HEK293 (cell line): ENCODE measurements at regions not wholly inside any gene's neighbourhood (a gene's known extent, or its start where the extent isn't known, plus 50 kb on each side); places are given as distances from the start of the nearest gene placed in this dataset.
"Not testable (repeated sequence)": the region's sequence is repeated elsewhere in the genome, so short reads cannot be mapped to it uniquely, and the experiment has no call there.

ENCODE experiments used
- CTCF ChIA-PET: fragments of 350-600 bp; formaldehyde crosslinking; extraction: SDS; loops from one replicate; lab custom pipeline; 2021; ENCODE audit warnings: antibody characterized with exemption; lab: Yijun Ruan, JAX
- POLR2A ChIA-PET: fragments of 300-600 bp; formaldehyde crosslinking; extraction: SDS; loops from one replicate; lab custom pipeline; 2020; ENCODE audit warnings: antibody characterized with exemption, inconsistent platforms; lab: Yijun Ruan, JAX
- H3K27ac ChIP-seq: fragments of 200-500 bp; sonication (Bioruptor generic); 2 replicates; pipeline ENCODE4 v1.5.1; 2014; ENCODE audit warnings: low read depth, low read length, control low read depth, inconsistent platforms; ENCODE audit errors: extremely low read depth
- H3K36me3 ChIP-seq, 2 experiments: fragments of 200-500 bp in 1 of 2; sonication (Bioruptor generic) in 1 of 2; 1 replicate in 1 of 2; 2 replicates in 1 of 2; pipeline ENCODE4 v1.5.1; 2014 to 2017; ENCODE audit warnings: inconsistent platforms in 2 of 2, low read length in 2 of 2; ENCODE audit not compliant: control insufficient read depth in 2 of 2, insufficient read depth in 1 of 2
- H3K4me1 ChIP-seq: fragments of 200-500 bp; sonication (Bioruptor generic); 2 replicates; pipeline ENCODE4 v1.5.1; 2014; ENCODE audit warnings: mild to moderate bottlenecking, low read length, inconsistent platforms; ENCODE audit not compliant: control insufficient read depth, insufficient read depth
- H3K4me3 ChIP-seq: 2 replicates; pipeline ENCODE4 v1.5.1; 2011; ENCODE audit warnings: low read depth, mild to moderate bottlenecking, control low read depth, low read length, moderate library complexity
- H3K9me3 ChIP-seq: fragments of 200-500 bp; sonication (Bioruptor generic); 2 replicates; pipeline ENCODE4 v1.5.1; 2014; ENCODE audit warnings: low read depth, low read length, inconsistent platforms; ENCODE audit not compliant: control insufficient read depth, insufficient read depth
- HIC1 ChIP-seq: fragments of 450-650 bp; formaldehyde crosslinking; IDR thresholded peaks from 2 replicates; pipeline ENCODE4 v1.5.1; 2016; ENCODE audit warnings: missing biosample characterization, missing genetic modification characterization
- MYNN ChIP-seq: fragments of 450-650 bp; formaldehyde crosslinking; IDR thresholded peaks from 2 replicates; pipeline ENCODE4 v1.5.1; 2016; ENCODE audit warnings: missing biosample characterization, missing genetic modification characterization, borderline replicate concordance
- REPIN1 ChIP-seq: fragments of 450-650 bp; formaldehyde crosslinking; IDR thresholded peaks from 2 replicates; pipeline ENCODE4 v1.5.1; 2017; ENCODE audit warnings: missing biosample characterization, missing genetic modification characterization, low read depth
- SCRT1 ChIP-seq: fragments of 450-650 bp; formaldehyde crosslinking; IDR thresholded peaks from 2 replicates; pipeline ENCODE4 v1.5.1; 2016; ENCODE audit warnings: missing biosample characterization, missing genetic modification characterization, borderline replicate concordance
- TCF7L2 ChIP-seq: IDR thresholded peaks from 2 replicates; pipeline ENCODE4 v1.6.1; 2011; ENCODE audit warnings: low read depth, mild to moderate bottlenecking, inconsistent platforms, low read length, moderate library complexity, borderline replicate concordance
- ZBTB7A ChIP-seq: fragments of 450-650 bp; formaldehyde crosslinking; IDR thresholded peaks from 2 replicates; pipeline ENCODE4 v1.5.1; 2016; ENCODE audit warnings: low read depth, missing biosample characterization, missing genetic modification characterization
- ZIC2 ChIP-seq: fragments of 450-650 bp; formaldehyde crosslinking; IDR thresholded peaks from 2 replicates; pipeline ENCODE4 v1.5.1; 2016; ENCODE audit warnings: missing biosample characterization, missing genetic modification characterization
- ZNF16 ChIP-seq: fragments of 450-650 bp; formaldehyde crosslinking; IDR thresholded peaks from 2 replicates; pipeline ENCODE4 v1.5.1; 2016; ENCODE audit warnings: low read depth, missing biosample characterization, missing genetic modification characterization
- ZNF426 ChIP-seq: fragments of 450-650 bp; formaldehyde crosslinking; IDR thresholded peaks from 2 replicates; pipeline ENCODE4 v1.5.1; 2017; ENCODE audit warnings: missing biosample characterization, missing genetic modification characterization, mild to moderate bottlenecking, inconsistent platforms, moderate library complexity
- ZNF510 ChIP-seq: fragments of 450-650 bp; formaldehyde crosslinking; IDR thresholded peaks from 2 replicates; pipeline ENCODE4 v1.5.1; 2018; ENCODE audit warnings: mild to moderate bottlenecking, missing genetic modification characterization, missing biosample characterization; ENCODE audit not compliant: insufficient replicate concordance
- ZNF560 ChIP-seq: fragments of 450-650 bp; formaldehyde crosslinking; IDR thresholded peaks from 2 replicates; pipeline ENCODE4 v1.5.1; 2017; ENCODE audit warnings: missing biosample characterization, missing genetic modification characterization, borderline replicate concordance
- ZNF571 ChIP-seq: fragments of 450-650 bp; formaldehyde crosslinking; IDR thresholded peaks from 2 replicates; pipeline ENCODE4 v1.5.0; 2017; ENCODE audit warnings: missing biosample characterization, missing genetic modification characterization
- ZNF639 ChIP-seq: fragments of 450-650 bp; formaldehyde crosslinking; IDR thresholded peaks from 2 replicates; pipeline ENCODE4 v1.5.1; 2016; ENCODE audit warnings: missing biosample characterization, missing genetic modification characterization
- ZNF677 ChIP-seq: fragments of 450-650 bp; IDR thresholded peaks from 2 replicates; pipeline ENCODE4 v1.5.0; 2018; ENCODE audit warnings: missing biosample characterization, mild to moderate bottlenecking, missing genetic modification characterization, moderate library complexity
- ZNF76 ChIP-seq: fragments of 450-650 bp; formaldehyde crosslinking; IDR thresholded peaks from 2 replicates; pipeline ENCODE4; 2016; ENCODE audit warnings: low read depth, missing biosample characterization, missing genetic modification characterization, borderline replicate concordance
- ZNF791 ChIP-seq: fragments of 450-650 bp; formaldehyde crosslinking; IDR thresholded peaks from 2 replicates; pipeline ENCODE4 v1.5.1; 2016; ENCODE audit warnings: missing biosample characterization, missing genetic modification characterization
- ZXDB ChIP-seq: fragments of 450-650 bp; formaldehyde crosslinking; IDR thresholded peaks from 2 replicates; pipeline ENCODE4 v1.5.1; 2016; ENCODE audit warnings: missing biosample characterization, missing genetic modification characterization
- TF ChIP-seq, protein P1 (sequence below): fragments of 450-650 bp; formaldehyde crosslinking; IDR thresholded peaks from 2 replicates; pipeline ENCODE4 v1.5.1; 2016; ENCODE audit warnings: missing biosample characterization, missing genetic modification characterization
- TF ChIP-seq, protein P2 (sequence below): fragments of 450-650 bp; formaldehyde crosslinking; IDR thresholded peaks from 2 replicates; pipeline ENCODE4 v1.5.1; 2016; ENCODE audit warnings: missing biosample characterization, missing genetic modification characterization
- TF ChIP-seq, protein P3 (sequence below): fragments of 450-650 bp; formaldehyde crosslinking; IDR thresholded peaks from 2 replicates; pipeline ENCODE4 v1.5.1; 2016; ENCODE audit warnings: missing biosample characterization, missing genetic modification characterization
- TF ChIP-seq, protein P4 (sequence below): fragments of 450-650 bp; formaldehyde crosslinking; IDR thresholded peaks from 2 replicates; pipeline ENCODE4 v1.5.1; 2016; ENCODE audit warnings: missing biosample characterization, missing genetic modification characterization

- TF ChIP-seq ZNF639 (no peak), ZBTB7A (tag by site-specific recombination) (no peak), ZNF426 (no peak), ZNF560 (tag by site-specific recombination) (no peak)
- TF ChIP-seq, protein P1, sequence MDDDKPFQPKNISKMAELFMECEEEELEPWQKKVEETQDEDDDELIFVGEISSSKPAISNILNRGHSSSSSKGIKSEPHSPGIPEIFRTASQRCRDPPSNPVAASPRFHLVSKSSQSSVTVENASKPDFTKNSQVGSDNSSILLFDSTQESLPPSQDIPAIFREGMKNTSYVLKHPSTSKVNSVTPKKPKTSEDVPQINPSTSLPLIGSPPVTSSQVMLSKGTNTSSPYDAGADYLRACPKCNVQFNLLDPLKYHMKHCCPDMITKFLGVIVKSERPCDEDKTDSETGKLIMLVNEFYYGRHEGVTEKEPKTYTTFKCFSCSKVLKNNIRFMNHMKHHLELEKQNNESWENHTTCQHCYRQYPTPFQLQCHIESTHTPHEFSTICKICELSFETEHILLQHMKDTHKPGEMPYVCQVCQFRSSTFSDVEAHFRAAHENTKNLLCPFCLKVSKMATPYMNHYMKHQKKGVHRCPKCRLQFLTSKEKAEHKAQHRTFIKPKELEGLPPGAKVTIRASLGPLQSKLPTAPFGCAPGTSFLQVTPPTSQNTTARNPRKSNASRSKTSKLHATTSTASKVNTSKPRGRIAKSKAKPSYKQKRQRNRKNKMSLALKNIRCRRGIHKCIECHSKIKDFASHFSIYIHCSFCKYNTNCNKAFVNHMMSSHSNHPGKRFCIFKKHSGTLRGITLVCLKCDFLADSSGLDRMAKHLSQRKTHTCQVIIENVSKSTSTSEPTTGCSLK (tag by site-specific recombination) = no peak
- Histone ChIP-seq H3K9me3 (no peaks in the 10 kb centered on the region), H3K36me3 (no peaks in the 10 kb centered on the region), H3K27ac (no peak overlapping the region), H3K4me1 (no peaks in the 10 kb centered on the region), H3K4me3 (no peak overlapping the region)
- CTCF ChIA-PET = interaction anchor here (1.1 kb wide), 1 partner anchor 11 kb away, joined by 4 read pairs; no protein-coding TSS in a partner anchor
- POLR2A ChIA-PET = no interaction called here
Observed at GRCh38 chr11:34721646-34722045, 100.8 kb downstream of the EHF start.

- TF ChIP-seq ZIC2 (tag by site-specific recombination) (no peak), ZNF791 (tag by site-specific recombination) (no peak), SCRT1 (tag by site-specific recombination) (no peak), ZNF677 (no peak), ZNF510 (tag by site-specific recombination) (no peak), MYNN (tag by site-specific recombination) (no peak), ZXDB (no peak), TCF7L2 (no peak), ZNF76 (tag by site-specific recombination) (no peak), REPIN1 (tag by site-specific recombination) (no peak), ZNF571 (no peak), ZNF16 (no peak), HIC1 (no peak)
- TF ChIP-seq, protein P2, sequence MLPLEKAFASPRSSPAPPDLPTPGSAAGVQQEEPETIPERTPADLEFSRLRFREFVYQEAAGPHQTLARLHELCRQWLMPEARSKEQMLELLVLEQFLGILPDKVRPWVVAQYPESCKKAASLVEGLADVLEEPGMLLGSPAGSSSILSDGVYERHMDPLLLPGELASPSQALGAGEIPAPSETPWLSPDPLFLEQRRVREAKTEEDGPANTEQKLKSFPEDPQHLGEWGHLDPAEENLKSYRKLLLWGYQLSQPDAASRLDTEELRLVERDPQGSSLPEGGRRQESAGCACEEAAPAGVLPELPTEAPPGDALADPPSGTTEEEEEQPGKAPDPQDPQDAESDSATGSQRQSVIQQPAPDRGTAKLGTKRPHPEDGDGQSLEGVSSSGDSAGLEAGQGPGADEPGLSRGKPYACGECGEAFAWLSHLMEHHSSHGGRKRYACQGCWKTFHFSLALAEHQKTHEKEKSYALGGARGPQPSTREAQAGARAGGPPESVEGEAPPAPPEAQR (tag by site-specific recombination) = no peak
- TF ChIP-seq, protein P3, sequence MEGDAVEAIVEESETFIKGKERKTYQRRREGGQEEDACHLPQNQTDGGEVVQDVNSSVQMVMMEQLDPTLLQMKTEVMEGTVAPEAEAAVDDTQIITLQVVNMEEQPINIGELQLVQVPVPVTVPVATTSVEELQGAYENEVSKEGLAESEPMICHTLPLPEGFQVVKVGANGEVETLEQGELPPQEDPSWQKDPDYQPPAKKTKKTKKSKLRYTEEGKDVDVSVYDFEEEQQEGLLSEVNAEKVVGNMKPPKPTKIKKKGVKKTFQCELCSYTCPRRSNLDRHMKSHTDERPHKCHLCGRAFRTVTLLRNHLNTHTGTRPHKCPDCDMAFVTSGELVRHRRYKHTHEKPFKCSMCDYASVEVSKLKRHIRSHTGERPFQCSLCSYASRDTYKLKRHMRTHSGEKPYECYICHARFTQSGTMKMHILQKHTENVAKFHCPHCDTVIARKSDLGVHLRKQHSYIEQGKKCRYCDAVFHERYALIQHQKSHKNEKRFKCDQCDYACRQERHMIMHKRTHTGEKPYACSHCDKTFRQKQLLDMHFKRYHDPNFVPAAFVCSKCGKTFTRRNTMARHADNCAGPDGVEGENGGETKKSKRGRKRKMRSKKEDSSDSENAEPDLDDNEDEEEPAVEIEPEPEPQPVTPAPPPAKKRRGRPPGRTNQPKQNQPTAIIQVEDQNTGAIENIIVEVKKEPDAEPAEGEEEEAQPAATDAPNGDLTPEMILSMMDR (tag by site-specific recombination) = no peak
- TF ChIP-seq, protein P4, sequence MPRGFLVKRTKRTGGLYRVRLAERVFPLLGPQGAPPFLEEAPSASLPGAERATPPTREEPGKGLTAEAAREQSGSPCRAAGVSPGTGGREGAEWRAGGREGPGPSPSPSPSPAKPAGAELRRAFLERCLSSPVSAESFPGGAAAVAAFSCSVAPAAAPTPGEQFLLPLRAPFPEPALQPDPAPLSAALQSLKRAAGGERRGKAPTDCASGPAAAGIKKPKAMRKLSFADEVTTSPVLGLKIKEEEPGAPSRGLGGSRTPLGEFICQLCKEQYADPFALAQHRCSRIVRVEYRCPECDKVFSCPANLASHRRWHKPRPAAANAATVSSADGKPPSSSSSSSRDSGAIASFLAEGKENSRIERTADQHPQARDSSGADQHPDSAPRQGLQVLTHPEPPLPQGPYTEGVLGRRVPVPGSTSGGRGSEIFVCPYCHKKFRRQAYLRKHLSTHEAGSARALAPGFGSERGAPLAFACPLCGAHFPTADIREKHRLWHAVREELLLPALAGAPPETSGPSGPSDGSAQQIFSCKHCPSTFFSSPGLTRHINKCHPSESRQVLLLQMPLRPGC (tag by site-specific recombination) = no peak
- H3K27ac ChIP-seq = no peak overlapping the region
- POLR2A ChIA-PET = no interaction called here
- H3K4me1 ChIP-seq = no peaks in the 10 kb centered on the region
- H3K4me3 ChIP-seq = no peak overlapping the region
- CTCF ChIA-PET = interaction anchor here (0.6 kb wide), 1 partner anchor 82 kb away, joined by 4 read pairs; no protein-coding TSS in a partner anchor
- no peaks in the 10 kb centered on the region for H3K9me3 ChIP-seq
- no peaks in the 10 kb centered on the region for H3K36me3 ChIP-seq
Observed at GRCh38 chr11:34719303-34719848, 98.5 kb downstream of the EHF start.

DNA sequence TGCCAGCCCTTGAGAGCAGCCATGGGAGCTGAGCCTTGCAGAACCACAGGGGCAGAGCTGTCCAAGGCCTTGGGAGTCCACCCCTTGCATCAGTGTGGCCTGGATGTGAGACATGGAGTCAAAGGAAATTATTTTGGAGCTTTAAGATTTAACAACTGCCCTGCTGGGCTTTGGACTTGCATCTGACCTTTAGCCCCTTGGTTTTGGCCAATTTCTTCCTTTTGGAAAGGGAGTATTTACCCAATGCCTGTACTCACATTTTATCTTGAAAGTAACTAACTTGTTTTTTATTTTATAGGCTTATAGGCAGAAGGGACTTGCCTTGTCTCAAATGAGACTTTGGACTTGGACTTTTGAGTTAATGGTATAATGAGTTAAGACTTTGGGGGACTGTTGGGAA, 92.7 kb downstream of the EHF start:
- H3K36me3 ChIP-seq, POLR2A ChIA-PET, H3K4me1 ChIP-seq, CTCF ChIA-PET, H3K4me3 ChIP-seq, H3K27ac ChIP-seq, H3K9me3 ChIP-seq: not testable (repeated sequence)
